ENCODE measurements at regions not wholly inside any gene's neighbourhood (a gene's known extent, or its start where the extent isn't known, plus 50 kb on each side); places are given as distances from the start of the nearest gene placed in this dataset.

DNA sequence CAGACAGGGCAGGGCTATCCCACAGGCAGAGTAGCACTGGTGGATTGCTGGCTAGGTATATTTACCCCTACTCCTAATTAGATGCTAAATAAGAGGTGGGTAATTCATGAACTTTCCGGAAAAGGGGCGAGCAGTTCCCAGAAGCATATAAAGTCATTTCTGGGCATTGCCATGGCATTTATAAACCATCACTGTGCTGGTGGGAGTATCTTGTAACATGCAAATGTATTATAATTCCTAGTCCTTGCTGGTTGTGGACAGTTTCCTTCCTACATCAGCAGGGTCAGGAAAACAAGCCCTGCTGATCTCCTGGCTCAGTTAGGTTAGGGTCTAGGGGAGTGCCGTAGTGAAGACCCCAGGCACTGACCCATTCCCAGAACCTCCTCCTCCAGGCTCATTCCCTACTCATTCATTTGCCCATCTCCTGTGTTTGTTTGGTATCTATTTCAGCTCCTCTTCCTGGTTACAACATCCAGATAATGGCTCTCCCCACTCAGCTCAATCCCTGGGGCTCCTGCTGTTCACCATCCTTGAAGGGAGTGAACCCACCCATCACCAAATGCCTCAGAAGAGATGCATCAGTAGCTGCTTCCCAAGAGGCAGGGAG, 282.7 kb downstream of the SRBD1 start:
- TF ChIP-seq POLR2AphosphoS5 (IDR thresholded peaks at IDR 0.05; ENCODE audit: borderline replicate concordance, low read depth, low read length) (no peak), EZH2 (IDR thresholded peaks at IDR 0.05) (no peak)
